A549 (cell line): ENCODE measurements at regions not wholly inside any gene's neighbourhood (a gene's known extent, or its start where the extent isn't known, plus 50 kb on each side); places are given as distances from the start of the nearest gene placed in this dataset.

Source experiments
- ATAC-seq, 2 experiments: fragments of 200-7000 bp in 1 of 2; fragments of >200 bp in 1 of 2; cut with Nextera tagmentation in 1 of 2; cut with Tn5 transposase in 1 of 2; 3 replicates each; pipeline versions ENCODE4 v1.8.0 to v1.9.1; 2018 to 2020; ENCODE audit warnings: mild to moderate bottlenecking in 1 of 2, moderate library complexity in 1 of 2
- CTCF ChIA-PET: fragments of 300-600 bp; sonication (Branson Sonifier 250); formaldehyde crosslinking; extraction: SDS; loops from one replicate; lab custom pipeline; 2021; ENCODE audit warnings: antibody characterized with exemption, inconsistent platforms; lab: Yijun Ruan, JAX
- POLR2A ChIA-PET: fragments of 350-600 bp; formaldehyde crosslinking; extraction: SDS; loops from one replicate; lab custom pipeline; 2021; ENCODE audit warnings: antibody characterized with exemption, inconsistent platforms; lab: Yijun Ruan, JAX
- DNase-seq, 2 experiments: peaks; one replicate each; pipeline versions ENCODE4 v3.0.0 to v3.0.0-alpha.2; 2011 to 2016; ENCODE audit warnings: low read depth in 1 of 2, low spot score in 1 of 2
- FAIRE-seq: peaks from 2 replicates; lab custom pipeline; 2011; peaks lifted over from hg19 to GRCh38; lab: Jason Lieb, UNC
- H3K27ac ChIP-seq, 2 experiments: fragments of >200 bp; sonication (Bioruptor Twin); formaldehyde crosslinking; 3 replicates each; pipeline ENCODE4 v1.5.1; 2016 to 2017
- H3K4me1 ChIP-seq: fragments of >200 bp; sonication (Bioruptor Twin); formaldehyde crosslinking; 3 replicates; pipeline ENCODE4 v1.6.1; 2016
- H3K4me2 ChIP-seq: fragments of >200 bp; sonication (Bioruptor Twin); formaldehyde crosslinking; 3 replicates; pipeline ENCODE4 v1.6.1; 2016
- H3K4me3 ChIP-seq: fragments of >200 bp; sonication (Bioruptor Twin); formaldehyde crosslinking; 3 replicates; pipeline ENCODE4 v1.5.1; 2016
- H3K9me3 ChIP-seq: fragments of >200 bp; sonication (Bioruptor Twin); formaldehyde crosslinking; 3 replicates; pipeline ENCODE4 v1.6.1; 2016
- ATOH8 ChIP-seq: fragments of 250-450 bp; sonication (Bioruptor Pico); IDR thresholded peaks from 2 replicates; pipeline ENCODE4 v1.5.0; 2020; ENCODE audit warnings: low read depth, mild to moderate bottlenecking, moderate library complexity
- BHLHE40 ChIP-seq: IDR thresholded peaks from 2 replicates; pipeline ENCODE4 v1.6.1; 2012; ENCODE audit warnings: low read depth, low read length, inconsistent platforms
- CEBPB ChIP-seq, 2 experiments: fragments of >200 bp in 1 of 2; sonication (Bioruptor Twin) in 1 of 2; formaldehyde crosslinking in 1 of 2; IDR thresholded peaks; 2 replicates each; pipeline ENCODE4 v1.6.1; 2012 to 2016
- ESRRA ChIP-seq: fragments of 150-350 bp; IDR thresholded peaks from 2 replicates; pipeline ENCODE4 v1.6.1; 2014; ENCODE audit warnings: mild to moderate bottlenecking, low read length, borderline replicate concordance
- FOSB ChIP-seq: fragments of 250-450 bp; sonication (Bioruptor Pico); IDR thresholded peaks from 2 replicates; pipeline ENCODE4 v1.5.0; 2020; ENCODE audit warnings: mild to moderate bottlenecking, moderate library complexity
- FOSL2 ChIP-seq, 2 experiments: fragments of 450-650 bp in 1 of 2; fragments of >200 bp in 1 of 2; sonication (Bioruptor Twin) in 1 of 2; formaldehyde crosslinking; IDR thresholded peaks; 2 replicates each; pipeline versions ENCODE4 v1.5.0 to v1.6.1; 2016 to 2020; ENCODE audit warnings: mild to moderate bottlenecking in 1 of 2, moderate library complexity in 1 of 2
- HDAC2 ChIP-seq: fragments of 200-600 bp; sonication (generic); IDR thresholded peaks from 2 replicates; pipeline ENCODE4 v1.6.1; 2016
- MAZ ChIP-seq: fragments of 150-350 bp; IDR thresholded peaks from 2 replicates; pipeline ENCODE4 v1.6.1; 2014; ENCODE audit warnings: antibody characterized with exemption, low read depth, low read length, borderline replicate concordance
- POLR2A ChIP-seq: IDR thresholded peaks from 2 replicates; pipeline ENCODE4 v1.6.1; 2012; ENCODE audit warnings: mild to moderate bottlenecking, low read length
- TFCP2L1 ChIP-seq: fragments of 250-450 bp; sonication (Bioruptor Pico); IDR thresholded peaks from 2 replicates; pipeline ENCODE4 v1.5.0; 2021; ENCODE audit warnings: mild to moderate bottlenecking
- ZNF302 ChIP-seq: fragments of 250-450 bp; sonication (Bioruptor Pico); IDR thresholded peaks from 2 replicates; pipeline ENCODE4 v1.9.0; 2021; ENCODE audit warnings: inconsistent platforms, mild to moderate bottlenecking, moderate library complexity
- ZSCAN20 ChIP-seq: fragments of 250-450 bp; sonication (Bioruptor Pico); IDR thresholded peaks from 2 replicates; pipeline ENCODE4 v1.8.0; 2022; ENCODE audit warnings: mild to moderate bottlenecking, moderate library complexity
- WGBS: methylation state at CpG from one replicate; pipeline ENCODE4 v1.1.6; 2017; ENCODE audit errors: missing lambda C conversion rate; 5-methylcytosine and 5-hydroxymethylcytosine counted together
- TF ChIP-seq, protein P1 (sequence below): IDR thresholded peaks from 2 replicates; pipeline ENCODE4 v1.6.1; 2012

- no peak for TF ChIP-seq ZSCAN20 (CRISPR knock-in tag)
- TF ChIP-seq ATOH8 (CRISPR knock-in tag), result no peak
- TF ChIP-seq ZNF302 (CRISPR knock-in tag), result no peak
Measured at GRCh38 chr9:14424983-14425382, 111.0 kb upstream of the NFIB start (continued).

- Histone ChIP-seq H3K4me2 (peak overlapping the region; percentile 45), H3K9me3 (no peaks in the 10 kb centered on the region), H3K4me3 (no peak overlapping the region)
- ATAC-seq, result no peak
- FAIRE-seq, result no peak
- ChIA-PET POLR2A (no interaction called here), CTCF (interaction anchor here (0.8 to 2.0 kb wide), 7 partner anchors 9 to 996 kb away, joined by 3 to 7 read pairs (median 3); no protein-coding TSS in a partner anchor)
- DNase-seq, result no peak
- 87% methylated on average over 7 of the region's 7 CpGs for WGBS
- no peak for TF ChIP-seq ZSCAN20 (CRISPR knock-in tag)
- TF ChIP-seq, all 56 proteins: peak for 0
- Histone ChIP-seq H3K27ac (peak overlapping the region in 1 of 2 experiments; percentile 42; a peak in 2 of 6 replicates), H3K4me1 (peaks cover 15% of the 10 kb centered on the region; the same call in 1 of the 3 replicates)
Measured at GRCh38 chr9:14424289-14424688, 110.3 kb upstream of the NFIB start.

- Histone ChIP-seq H3K4me2 (peak overlapping the region; percentile 45), H3K27ac (peak overlapping the region in 1 of 2 experiments; percentile 42; a peak in 2 of 6 replicates), H3K4me3 (no peak overlapping the region), H3K9me3 (no peaks in the 10 kb centered on the region), H3K4me1 (peaks cover 15% of the 10 kb centered on the region; the same call in 1 of the 3 replicates)
- CTCF ChIA-PET, result interaction anchor here (0.5 to 2.0 kb wide), 5 partner anchors 10 to 1363 kb away, joined by 3 to 7 read pairs (median 3); no protein-coding TSS in a partner anchor
- ATAC-seq, result peak in 1 of 2 experiments; percentile 67; a peak in 3 of 6 replicates
- TF ChIP-seq, protein P1, sequence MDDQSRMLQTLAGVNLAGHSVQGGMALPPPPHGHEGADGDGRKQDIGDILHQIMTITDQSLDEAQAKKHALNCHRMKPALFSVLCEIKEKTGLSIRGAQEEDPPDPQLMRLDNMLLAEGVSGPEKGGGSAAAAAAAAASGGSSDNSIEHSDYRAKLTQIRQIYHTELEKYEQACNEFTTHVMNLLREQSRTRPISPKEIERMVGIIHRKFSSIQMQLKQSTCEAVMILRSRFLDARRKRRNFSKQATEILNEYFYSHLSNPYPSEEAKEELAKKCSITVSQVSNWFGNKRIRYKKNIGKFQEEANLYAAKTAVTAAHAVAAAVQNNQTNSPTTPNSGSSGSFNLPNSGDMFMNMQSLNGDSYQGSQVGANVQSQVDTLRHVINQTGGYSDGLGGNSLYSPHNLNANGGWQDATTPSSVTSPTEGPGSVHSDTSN, result no peak
- TF ChIP-seq FOSL2 (IDR thresholded peaks at IDR 0.05), result no peak
- peak; percentile 40 for TF ChIP-seq FOSL2 (CRISPR knock-in tag; IDR thresholded peaks at IDR 0.05)
- no peak for TF ChIP-seq POLR2A
- 32% methylated on average over 6 of the region's 6 CpGs for WGBS
- no peak for FAIRE-seq
- POLR2A ChIA-PET, result no interaction called here
- no peak for DNase-seq
Measured at GRCh38 chr9:14423815-14424261, 109.9 kb upstream of the NFIB start.

DNA sequence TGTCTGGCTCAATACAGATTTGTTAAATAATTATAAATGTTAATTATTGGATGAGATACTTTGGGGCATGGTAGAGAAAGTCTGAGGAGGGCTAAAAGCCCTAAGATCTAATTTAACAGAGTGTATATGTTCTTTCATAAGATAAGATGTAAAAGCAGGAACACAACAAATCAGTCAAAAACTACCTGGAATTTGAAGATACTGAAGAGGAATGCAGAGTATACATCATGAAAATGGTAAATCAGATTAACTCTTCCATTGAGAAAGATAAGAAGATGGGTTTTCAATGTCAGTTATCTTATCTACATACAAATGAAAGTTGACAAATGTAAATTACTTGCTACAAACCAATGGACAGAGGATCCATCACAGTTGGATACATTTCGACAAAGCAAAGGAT is 107.3 kb upstream of the NFIB start:
- 43% methylated on average over 1 of the region's 1 CpG for WGBS
- H3K4me2 ChIP-seq, result no peak overlapping the region
- H3K4me3 ChIP-seq, result no peak overlapping the region
- TF ChIP-seq ATOH8 (CRISPR knock-in tag), result no peak
- no peak for TF ChIP-seq FOSB
- TF ChIP-seq BHLHE40, result no peak
- TF ChIP-seq HDAC2, result no peak
- TF ChIP-seq MAZ, result no peak
- ATAC-seq (no peak), FAIRE-seq (no peak), DNase-seq (no peak)
- CTCF ChIA-PET, result no interaction called here
- H3K27ac ChIP-seq, result no peak overlapping the region
- no peaks in the 10 kb centered on the region for H3K9me3 ChIP-seq
- peaks cover 12% of the 10 kb centered on the region; the same call in 1 of the 3 replicates for H3K4me1 ChIP-seq
- POLR2A ChIA-PET, result no interaction called here

DNA sequence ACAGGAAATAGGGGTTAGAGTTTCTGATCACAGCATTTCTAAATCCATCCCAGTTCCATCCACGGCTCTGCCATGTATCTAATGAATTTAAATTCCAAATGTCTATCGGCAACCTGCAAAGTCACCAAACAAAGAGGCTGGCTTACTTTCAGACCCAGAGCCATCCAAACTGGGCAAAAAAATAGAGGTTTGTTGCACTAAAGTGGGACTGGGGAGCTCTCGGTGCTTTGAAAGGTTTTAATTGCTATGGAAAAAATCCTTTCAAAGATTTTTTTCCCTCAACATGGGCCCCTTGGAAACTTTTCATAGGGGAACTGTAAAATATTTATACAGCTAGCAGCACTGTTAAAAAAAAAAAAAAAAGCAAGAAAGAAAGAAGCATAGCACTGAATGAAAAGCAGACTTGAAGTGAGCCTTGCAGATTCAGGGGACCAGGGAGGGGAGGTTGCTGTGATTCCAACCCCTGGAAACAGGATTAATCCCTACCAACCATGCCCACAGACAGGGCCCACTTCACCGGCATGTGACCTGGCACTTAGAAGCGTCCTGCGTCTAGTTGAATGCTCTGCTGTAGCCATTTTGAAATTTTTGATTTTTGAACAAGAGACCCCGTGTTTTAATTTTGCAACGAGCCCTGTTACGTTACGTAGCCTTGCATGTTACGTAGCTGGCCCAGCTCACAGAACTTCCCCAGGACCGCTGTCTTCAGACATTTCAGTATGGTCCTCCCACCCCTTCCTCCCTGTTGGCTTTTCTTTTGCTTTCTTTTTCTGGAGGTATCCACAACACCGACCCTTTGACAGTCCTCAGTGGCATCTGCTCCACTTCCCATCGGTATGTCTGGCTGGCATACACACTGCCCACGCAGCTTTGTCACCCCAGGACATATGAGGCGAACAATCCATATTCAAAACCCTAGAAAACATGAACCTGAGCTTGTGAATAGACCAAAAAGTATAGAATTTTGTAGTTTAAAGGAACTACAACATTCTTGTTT is 105.3 kb upstream of the NFIB start:
- no peak for ATAC-seq
- DNase-seq, result no peak
- CTCF ChIA-PET, result interaction anchor here (0.7 to 2.3 kb wide), 6 partner anchors 7 to 991 kb away, joined by 3 to 14 read pairs (median 4); no protein-coding TSS in a partner anchor
- no peaks in the 10 kb centered on the region for H3K9me3 ChIP-seq
- no peak for TF ChIP-seq ESRRA
- TF ChIP-seq CEBPB (IDR thresholded peaks at IDR 0.05), result no peak
- TF ChIP-seq POLR2A, result no peak
- no peak for TF ChIP-seq TFCP2L1 (CRISPR knock-in tag)
- FAIRE-seq, result no peak
- H3K4me3 ChIP-seq, result no peak overlapping the region
- POLR2A ChIA-PET, result no interaction called here
- H3K27ac ChIP-seq, result no peak overlapping the region
- 78% methylated on average over 16 of the region's 16 CpGs for WGBS
- no peak overlapping the region for H3K4me2 ChIP-seq
- peaks cover 10% of the 10 kb centered on the region; the same call in 1 of the 3 replicates for H3K4me1 ChIP-seq
